ENCODE measurements at regions not wholly inside any gene's neighbourhood (a gene's known extent, or its start where the extent isn't known, plus 50 kb on each side); places are given as distances from the start of the nearest gene placed in this dataset.

DNA sequence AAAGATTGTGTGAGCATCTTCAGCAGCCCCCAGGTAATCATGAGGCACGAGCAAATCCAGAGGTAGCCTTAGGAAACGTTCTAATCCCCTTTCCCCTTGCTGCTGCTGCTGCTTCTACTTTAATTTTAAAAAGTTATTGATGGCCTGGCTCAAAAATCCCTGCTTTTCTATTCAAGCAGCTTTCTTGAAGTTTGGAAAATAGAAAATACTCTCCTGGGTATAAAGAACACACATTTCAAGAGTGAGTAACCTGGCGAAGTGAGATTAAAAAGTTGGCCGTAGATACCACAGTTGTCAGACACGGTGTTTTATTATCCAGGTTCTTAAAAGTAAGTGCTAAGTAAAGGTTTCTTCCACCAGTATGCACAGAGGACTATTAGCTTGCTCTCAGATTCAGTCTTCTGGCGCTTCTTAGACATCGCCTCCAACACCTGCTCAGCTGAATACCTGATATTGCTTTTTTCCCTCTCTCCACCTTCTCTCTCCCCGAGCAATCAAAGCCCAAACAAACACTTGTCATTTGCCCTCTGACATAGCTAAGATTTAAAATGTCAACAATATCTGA lies 150.7 kb downstream of the EDN3 start:
- TF ChIP-seq EZH2 (IDR thresholded peaks at IDR 0.05) = no peak
- no peak for TF ChIP-seq POLR2AphosphoS5 (IDR thresholded peaks at IDR 0.05; ENCODE audit: borderline replicate concordance, low read depth, low read length)
